Activated T-helper 2 cell treated with anti-CD3 and anti-CD28 coated beads, Interferon-gamma antibody, Interleukin-2, Interleukin-4, amounts not matched to agents 10 μg/mL and 5 μg/mL and 100 μg/mL, durations not matched to agents 14 hours and 24 hours and 36 hours (primary cell): ENCODE measurements at regions not wholly inside any gene's neighbourhood (a gene's known extent, or its start where the extent isn't known, plus 50 kb on each side); places are given as distances from the start of the nearest gene placed in this dataset.

ENCODE experiments used
- DNase-seq: peaks from one replicate; pipeline ENCODE4 v3.0.0; 2021; ENCODE audit warnings: low spot score
- H3K27ac Mint-ChIP-seq: one replicate; pipeline ENCODE4 v1.8.0; 2021; ENCODE audit warnings: mixed read lengths
- H3K27me3 Mint-ChIP-seq: one replicate; pipeline ENCODE4 v1.8.0; 2021; ENCODE audit warnings: low read depth, mixed read lengths
- H3K36me3 Mint-ChIP-seq: one replicate; pipeline ENCODE4 v1.8.0; 2021; ENCODE audit warnings: low read depth, mixed read lengths
- H3K4me1 Mint-ChIP-seq: one replicate; pipeline ENCODE4 v1.8.0; 2021; ENCODE audit warnings: low read depth, mixed read lengths
- H3K4me3 Mint-ChIP-seq: one replicate; pipeline ENCODE4 v1.8.0; 2021; ENCODE audit warnings: low read depth, mild to moderate bottlenecking, moderate library complexity, mixed read lengths
- H3K9me3 Mint-ChIP-seq: one replicate; pipeline ENCODE4 v1.8.0; 2021; ENCODE audit warnings: mixed read lengths
- intact Hi-C: fragments of 100-400 bp; cut with micrococcal nuclease; formaldehyde crosslinking; loops from one replicate; pipeline ENCODE4 v1.15.1; 2023

GRCh38 chr12:131351319-131352028, 359.4 kb upstream of the SFSWAP start:
- Mint-ChIP-seq H3K27ac (no peak overlapping the region), H3K9me3 (no peaks in the 10 kb centered on the region), H3K36me3 (no peaks in the 10 kb centered on the region), H3K4me1 (no peaks in the 10 kb centered on the region), H3K4me3 (no peak overlapping the region), H3K27me3 (no peaks in the 10 kb centered on the region)
- intact Hi-C loops, result no loop called here
- DNase-seq, result no peak

- H3K27me3 Mint-ChIP-seq, result no peaks in the 10 kb centered on the region
- H3K9me3 Mint-ChIP-seq, result no peaks in the 10 kb centered on the region
- intact Hi-C loops, result no loop called here
- no peaks in the 10 kb centered on the region for H3K4me1 Mint-ChIP-seq
- H3K4me3 Mint-ChIP-seq, result no peak overlapping the region
- no peak for DNase-seq
- H3K27ac Mint-ChIP-seq, result no peak overlapping the region
- H3K36me3 Mint-ChIP-seq, result no peaks in the 10 kb centered on the region
Observed at GRCh38 chr12:131352296-131352900, 358.5 kb upstream of the SFSWAP start.

- intact Hi-C loops, result no loop called here
- H3K36me3 Mint-ChIP-seq, result no peaks in the 10 kb centered on the region
- peaks cover under 1% of the 10 kb centered on the region for H3K27me3 Mint-ChIP-seq
- DNase-seq, result no peak
- no peaks in the 10 kb centered on the region for H3K9me3 Mint-ChIP-seq
- no peak overlapping the region for H3K27ac Mint-ChIP-seq
- no peak overlapping the region for H3K4me3 Mint-ChIP-seq
- H3K4me1 Mint-ChIP-seq, result no peaks in the 10 kb centered on the region
Observed at GRCh38 chr12:131353376-131353775, 357.5 kb upstream of the SFSWAP start.

DNA sequence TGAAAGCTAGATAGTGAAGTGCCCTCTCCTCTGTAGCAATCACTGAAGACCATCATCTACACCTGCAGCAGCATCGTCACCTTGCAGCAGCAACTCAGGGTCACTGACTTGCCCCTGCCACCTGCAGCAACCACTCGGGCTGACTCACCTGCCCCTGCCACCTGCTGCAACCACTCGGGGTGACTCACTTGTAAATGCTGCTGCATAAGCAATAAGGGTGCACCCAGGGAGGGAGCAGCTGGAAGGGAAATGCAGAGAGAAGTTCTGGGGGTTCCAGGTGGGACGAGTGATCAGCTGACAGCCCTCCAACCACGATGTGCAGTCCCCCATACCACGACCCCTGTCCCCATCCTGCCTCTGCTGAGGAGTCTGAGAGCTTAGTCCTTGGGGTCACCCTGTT, 357.1 kb upstream of the SFSWAP start:
- DNase-seq, result no peak
- peaks cover 4% of the 10 kb centered on the region for H3K27me3 Mint-ChIP-seq
- no peaks in the 10 kb centered on the region for H3K9me3 Mint-ChIP-seq
- no peaks in the 10 kb centered on the region for H3K4me1 Mint-ChIP-seq
- no peak overlapping the region for H3K27ac Mint-ChIP-seq
- H3K4me3 Mint-ChIP-seq, result no peak overlapping the region
- intact Hi-C loops, result no loop called here
- H3K36me3 Mint-ChIP-seq, result no peaks in the 10 kb centered on the region

DNA sequence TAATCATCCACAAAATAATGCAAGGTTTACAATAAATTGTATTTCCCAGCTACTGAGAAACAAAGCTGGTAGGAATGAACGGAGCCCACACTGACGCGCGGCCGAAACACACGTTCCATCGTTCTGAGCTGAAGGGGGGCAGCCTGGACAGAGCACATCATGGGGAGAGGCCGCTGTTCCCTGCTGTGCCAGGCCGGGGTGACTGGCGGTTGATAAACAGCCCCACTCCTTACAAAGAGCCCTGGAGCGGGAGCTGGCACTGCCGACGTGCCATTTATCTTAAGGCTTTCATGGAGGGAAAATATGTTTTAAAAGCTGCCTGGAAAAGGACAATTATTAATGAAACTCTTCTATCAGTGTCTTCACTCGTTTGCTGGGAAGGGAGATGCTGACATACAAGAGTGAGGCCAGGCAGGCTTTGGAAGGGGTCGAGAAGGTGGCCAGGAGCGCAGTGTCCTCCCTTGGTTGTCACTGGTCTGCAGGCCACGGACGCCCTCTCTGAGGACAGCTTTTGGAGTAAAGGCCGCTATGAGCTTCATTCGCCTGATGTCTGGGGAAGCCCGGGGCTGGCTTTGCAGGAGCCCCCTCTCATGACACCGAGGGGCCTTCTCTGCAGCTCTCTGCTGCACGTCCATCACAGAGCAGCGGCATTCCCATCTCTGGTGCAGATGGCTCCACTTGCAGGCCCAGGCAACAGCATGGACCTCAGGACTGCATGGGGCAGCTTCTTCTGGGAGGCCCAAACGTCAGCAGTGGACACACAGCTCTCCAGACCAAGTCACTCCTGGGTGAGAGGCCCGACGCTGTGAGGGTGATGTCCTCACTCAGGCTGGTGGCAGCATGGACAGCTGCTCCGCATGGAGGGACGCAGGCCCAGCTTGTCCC, 355.3 kb upstream of the SFSWAP start:
- Mint-ChIP-seq H3K27me3 (peaks cover 4% of the 10 kb centered on the region), H3K27ac (no peak overlapping the region), H3K4me1 (no peaks in the 10 kb centered on the region), H3K36me3 (no peaks in the 10 kb centered on the region), H3K4me3 (no peak overlapping the region), H3K9me3 (no peaks in the 10 kb centered on the region)
- no peak for DNase-seq
- intact Hi-C loops, result no loop called here

DNA sequence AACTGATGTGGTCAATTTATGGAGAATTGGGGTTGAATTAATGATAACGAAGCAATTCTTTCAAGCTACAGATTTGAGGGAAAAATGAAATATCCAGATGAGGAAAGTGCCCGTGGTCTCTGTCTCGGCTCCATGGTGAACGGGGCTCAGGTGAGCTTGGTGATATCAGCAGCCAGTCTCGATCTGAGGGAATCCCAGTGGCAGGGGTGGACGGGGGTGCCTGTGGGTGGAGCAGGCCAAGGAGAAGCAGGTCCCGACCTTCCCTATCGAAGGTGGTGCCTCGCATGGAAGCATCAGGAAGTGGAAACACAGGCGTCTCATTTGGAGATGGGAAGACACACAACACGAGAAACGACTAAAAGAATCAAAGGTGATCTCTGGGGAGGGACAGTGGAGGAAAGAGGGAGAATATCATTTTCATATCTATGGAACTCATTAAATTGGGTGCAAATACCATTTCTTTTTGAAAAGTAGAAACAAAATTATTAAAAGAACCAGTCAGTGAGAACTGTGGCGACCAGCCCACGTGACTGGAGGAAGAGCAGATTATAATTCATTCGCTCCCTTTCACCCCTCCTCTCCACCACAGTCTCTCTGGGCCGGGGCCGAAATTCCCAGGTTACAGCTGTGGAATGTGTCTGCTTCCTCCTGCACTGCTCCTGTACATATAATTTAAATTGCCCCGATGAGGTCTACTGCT, 354.3 kb upstream of the SFSWAP start:
- DNase-seq, result no peak
- peaks cover 4% of the 10 kb centered on the region for H3K27me3 Mint-ChIP-seq
- H3K4me1 Mint-ChIP-seq, result no peaks in the 10 kb centered on the region
- H3K27ac Mint-ChIP-seq, result no peak overlapping the region
- no peak overlapping the region for H3K4me3 Mint-ChIP-seq
- H3K9me3 Mint-ChIP-seq, result no peaks in the 10 kb centered on the region
- intact Hi-C loops, result no loop called here
- no peaks in the 10 kb centered on the region for H3K36me3 Mint-ChIP-seq

GRCh38 chr12:131357185-131357747, 353.6 kb upstream of the SFSWAP start:
- DNase-seq, result no peak
- Mint-ChIP-seq H3K27me3 (peaks cover 4% of the 10 kb centered on the region), H3K27ac (no peak overlapping the region), H3K9me3 (no peaks in the 10 kb centered on the region), H3K36me3 (no peaks in the 10 kb centered on the region), H3K4me3 (no peak overlapping the region), H3K4me1 (no peaks in the 10 kb centered on the region)
- intact Hi-C loops, result no loop called here

DNA sequence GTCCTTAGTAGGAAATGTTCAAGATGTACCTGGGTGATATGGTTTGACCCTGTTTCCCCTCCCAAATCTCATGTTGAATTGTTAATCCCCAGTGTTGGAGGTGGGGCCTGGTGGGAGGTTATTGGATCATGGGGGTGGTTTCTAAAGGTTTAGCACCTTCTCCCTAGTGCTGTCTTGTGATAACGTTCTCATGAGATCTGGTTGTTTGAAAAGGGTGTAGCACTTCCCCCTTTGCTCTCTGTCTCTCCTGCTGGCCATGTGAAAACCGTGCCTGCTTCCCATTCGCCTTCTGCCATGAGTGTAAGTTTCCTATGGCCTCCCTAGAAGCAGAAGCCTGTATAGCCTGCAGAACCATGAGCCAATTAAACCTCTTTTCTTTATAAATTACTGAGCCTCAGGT, 353.0 kb upstream of the SFSWAP start:
- Mint-ChIP-seq H3K27me3 (peaks cover 4% of the 10 kb centered on the region), H3K4me1 (no peaks in the 10 kb centered on the region), H3K4me3 (no peak overlapping the region), H3K36me3 (no peaks in the 10 kb centered on the region), H3K27ac (no peak overlapping the region), H3K9me3 (no peaks in the 10 kb centered on the region)
- no peak for DNase-seq
- intact Hi-C loops, result no loop called here

- DNase-seq, result no peak
Observed at GRCh38 chr12:131362291-131363211, 348.3 kb upstream of the SFSWAP start.

DNA sequence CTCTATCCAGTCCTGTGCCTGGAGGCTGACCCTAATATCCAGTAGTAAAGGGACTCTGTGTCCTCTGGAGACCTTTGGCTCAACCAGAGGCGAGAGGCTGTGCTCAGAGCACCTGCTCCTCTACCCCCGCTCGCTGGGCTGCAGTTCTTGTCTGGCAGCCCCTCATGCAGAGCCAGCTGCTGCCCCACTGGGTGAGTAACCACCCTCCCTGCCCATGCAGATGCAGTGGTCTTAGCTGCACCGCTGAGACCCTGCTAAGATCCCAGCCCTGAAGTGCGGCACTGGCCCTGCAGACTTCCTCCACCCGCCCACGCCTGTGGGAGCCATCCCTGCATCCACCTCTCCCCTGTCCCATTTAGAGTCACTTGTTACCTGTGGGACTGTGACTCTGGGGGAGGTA, 347.5 kb upstream of the SFSWAP start:
- no peak overlapping the region for H3K27ac Mint-ChIP-seq

More at GRCh38 chr12:131362291-131363211, 348.3 kb upstream of the SFSWAP start:
- Mint-ChIP-seq H3K9me3 (no peaks in the 10 kb centered on the region), H3K27ac (no peak overlapping the region), H3K27me3 (peaks cover 4% of the 10 kb centered on the region), H3K4me1 (no peaks in the 10 kb centered on the region), H3K4me3 (no peak overlapping the region), H3K36me3 (no peaks in the 10 kb centered on the region)
- intact Hi-C loops, result no loop called here

GRCh38 chr12:131363841-131364495, 346.9 kb upstream of the SFSWAP start:
- intact Hi-C loops, result no loop called here
- no peak for DNase-seq
- Mint-ChIP-seq H3K4me1 (no peaks in the 10 kb centered on the region), H3K27me3 (no peaks in the 10 kb centered on the region), H3K4me3 (no peak overlapping the region), H3K36me3 (no peaks in the 10 kb centered on the region), H3K9me3 (no peaks in the 10 kb centered on the region), H3K27ac (no peak overlapping the region)

More for the DNA sequence above, 347.5 kb upstream of the SFSWAP start:
- intact Hi-C loops, result no loop called here
- Mint-ChIP-seq H3K9me3 (no peaks in the 10 kb centered on the region), H3K4me1 (no peaks in the 10 kb centered on the region), H3K27me3 (peaks cover 3% of the 10 kb centered on the region), H3K4me3 (no peak overlapping the region), H3K36me3 (no peaks in the 10 kb centered on the region)
- DNase-seq, result no peak
